GM12873 (cell line): ENCODE measurements at regions not wholly inside any gene's neighbourhood (a gene's known extent, or its start where the extent isn't known, plus 50 kb on each side); places are given as distances from the start of the nearest gene placed in this dataset.

Source experiments
- CTCF ChIP-seq: IDR thresholded peaks from 2 replicates; pipeline ENCODE4 v1.5.1; 2012; ENCODE audit warnings: low read depth, mild to moderate bottlenecking, moderate library complexity, low read length, control low read depth; ENCODE audit not compliant: insufficient read depth; ENCODE audit errors: missing control alignments

DNA sequence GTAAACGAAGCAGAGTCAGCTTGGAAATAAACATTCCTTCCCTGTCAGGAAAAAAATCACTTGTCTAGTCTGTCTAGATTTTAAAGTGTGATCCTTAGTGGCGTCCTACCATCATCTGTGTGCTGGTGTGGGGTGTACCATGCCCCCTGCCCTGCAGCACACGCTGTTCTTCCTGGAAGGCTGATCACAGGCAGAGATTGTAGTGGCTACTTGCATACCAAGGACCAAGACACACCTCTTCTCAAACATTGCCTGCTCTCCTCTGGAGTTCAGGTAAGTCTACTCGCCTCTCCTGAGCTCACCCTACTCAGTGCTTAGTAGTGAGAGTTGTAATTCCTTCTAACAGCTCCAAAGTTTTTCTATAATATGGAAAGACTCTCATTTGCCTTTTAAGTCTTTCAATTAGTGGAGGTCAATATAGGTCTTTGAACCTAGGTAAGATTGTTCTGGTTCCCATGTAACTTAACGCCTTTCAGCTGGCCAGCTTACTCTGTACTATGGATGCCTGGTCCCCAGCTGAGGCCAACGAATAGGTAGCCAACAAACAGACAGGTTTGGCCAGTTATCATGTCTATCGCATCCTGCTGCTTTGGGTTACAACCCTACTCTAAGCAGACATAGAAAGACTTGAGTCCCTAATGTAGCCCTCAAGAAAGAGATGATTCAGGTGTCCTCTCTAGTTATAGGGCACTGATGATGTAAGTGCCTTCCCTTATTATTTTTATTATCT, 55.4 kb downstream of the XCL1 start:
- TF ChIP-seq CTCF = no peak

- TF ChIP-seq CTCF = no peak
Observed at GRCh38 chr1:168634951-168635532, 58.6 kb downstream of the XCL1 start.

DNA sequence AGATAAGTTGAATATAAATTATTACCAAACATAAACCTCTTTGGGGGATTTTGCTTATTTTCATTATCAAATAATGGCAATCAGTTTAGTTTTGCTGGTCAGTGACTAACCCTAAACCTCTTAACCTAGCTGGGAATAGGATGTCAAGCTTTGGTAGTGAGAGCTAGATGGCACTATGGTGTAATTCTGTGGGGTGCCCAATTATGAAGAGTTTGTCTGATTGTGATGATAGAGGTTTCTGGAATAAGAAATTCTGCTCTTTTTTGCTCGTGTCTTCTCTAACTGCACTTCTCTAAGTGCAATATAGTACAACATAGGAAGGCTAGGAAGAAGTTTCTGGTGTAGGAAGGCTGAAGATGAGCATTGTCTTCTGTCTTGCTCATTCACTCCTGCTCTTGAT, 59.8 kb downstream of the XCL1 start:
- no peak for TF ChIP-seq CTCF

DNA sequence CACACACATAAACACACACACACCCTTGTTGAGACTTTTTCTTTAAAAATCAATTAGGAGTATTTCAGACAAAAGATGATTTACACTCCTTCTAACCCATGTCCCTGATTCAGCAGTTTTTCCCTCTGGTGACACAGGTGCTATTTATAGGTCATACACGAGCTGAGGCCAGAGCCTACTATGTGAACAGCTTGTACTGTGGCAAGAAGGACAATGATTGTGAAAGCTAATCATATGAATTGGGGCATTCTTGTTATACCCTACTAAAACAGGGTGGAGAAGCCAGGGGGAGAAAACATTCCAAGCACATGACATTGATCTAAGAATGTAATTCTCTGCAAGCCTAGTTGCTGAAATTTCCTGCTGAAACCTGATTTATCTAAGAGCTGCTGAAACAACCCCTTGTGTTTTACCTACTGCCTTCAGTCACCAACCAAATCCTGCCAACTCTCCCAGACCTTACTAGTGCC, 60.3 kb downstream of the XCL1 start:
- no peak for TF ChIP-seq CTCF

- peak; percentile 86 for TF ChIP-seq CTCF
Observed at GRCh38 chr1:168637350-168637991, 61.1 kb downstream of the XCL1 start.

GRCh38 chr1:168638884-168639283, 62.5 kb downstream of the XCL1 start:
- no peak for TF ChIP-seq CTCF

GRCh38 chr1:168640182-168640581, 63.8 kb downstream of the XCL1 start:
- TF ChIP-seq CTCF = no peak
